SJCRH30 (cell line): ENCODE measurements at regions not wholly inside any gene's neighbourhood (a gene's known extent, or its start where the extent isn't known, plus 50 kb on each side); places are given as distances from the start of the nearest gene placed in this dataset.
A peak's percentile ranks its signal among the peaks of the same experiment; 100 is the strongest.

Experiments used
- DNase-seq, 2 experiments: peaks; one replicate each; pipeline ENCODE4 v3.0.0-alpha.2; 2015 to 2020
- H3K27ac ChIP-seq: fragments of 250-450 bp; sonication (Bioruptor Pico); 2 replicates; pipeline ENCODE4 v1.5.1; 2020; ENCODE audit warnings: mild to moderate bottlenecking, moderate library complexity
- H3K27me3 ChIP-seq: fragments of 250-450 bp; sonication (Bioruptor Pico); 2 replicates; pipeline ENCODE4 v1.5.1; 2020; ENCODE audit warnings: mild to moderate bottlenecking, moderate library complexity
- H3K36me3 ChIP-seq: fragments of 250-450 bp; sonication (Bioruptor Pico); 2 replicates; pipeline ENCODE4 v1.5.1; 2020; ENCODE audit warnings: mild to moderate bottlenecking, moderate library complexity
- H3K4me1 ChIP-seq: fragments of 250-450 bp; sonication (Bioruptor Pico); 2 replicates; pipeline ENCODE4 v1.5.1; 2020; ENCODE audit warnings: mild to moderate bottlenecking, moderate library complexity
- H3K4me3 ChIP-seq: fragments of 250-450 bp; sonication (Bioruptor Pico); 2 replicates; pipeline ENCODE4 v1.5.1; 2020; ENCODE audit warnings: mild to moderate bottlenecking, moderate library complexity
- H3K9me3 ChIP-seq: fragments of 250-450 bp; sonication (Bioruptor Pico); replicated peaks from 2 replicates; pipeline ENCODE4 v1.5.1; 2020; ENCODE audit warnings: mild to moderate bottlenecking, moderate library complexity

GRCh38 chr5:2985718-2986117 is 234.2 kb upstream of the IRX2 start:
- Histone ChIP-seq H3K9me3 (no peaks in the 10 kb centered on the region), H3K27me3 (no peaks in the 10 kb centered on the region), H3K36me3 (no peaks in the 10 kb centered on the region), H3K4me3 (no peak overlapping the region), H3K27ac (no peak overlapping the region), H3K4me1 (no peaks in the 10 kb centered on the region)
- peak; percentile 20 to 29 for DNase-seq

GRCh38 chr5:2983583-2984300 is 232.3 kb upstream of the IRX2 start:
- H3K27me3 ChIP-seq, result no peaks in the 10 kb centered on the region
- H3K9me3 ChIP-seq, result no peaks in the 10 kb centered on the region
- H3K4me3 ChIP-seq, result no peak overlapping the region
- no peak for DNase-seq
- no peak overlapping the region for H3K27ac ChIP-seq
- H3K36me3 ChIP-seq, result no peaks in the 10 kb centered on the region
- no peaks in the 10 kb centered on the region for H3K4me1 ChIP-seq

DNA sequence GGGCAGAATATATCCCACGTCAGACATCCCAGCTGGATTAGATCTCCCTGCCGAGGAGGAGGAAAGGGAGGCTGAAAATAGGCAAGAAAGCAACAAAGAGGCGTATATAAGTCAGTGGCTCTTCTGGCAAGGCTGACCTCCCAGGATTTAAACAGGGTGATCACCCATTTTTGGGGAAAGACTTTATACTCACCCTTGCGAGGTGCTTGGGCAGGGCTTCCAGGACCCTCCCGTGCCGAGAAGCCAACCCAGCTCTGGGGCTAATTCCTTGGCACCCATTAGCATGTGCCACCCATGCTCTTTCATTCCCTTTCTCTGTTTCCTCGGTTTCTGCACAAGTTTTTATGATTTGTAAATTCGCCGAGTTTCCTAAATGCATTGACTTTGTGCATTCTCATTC is 230.2 kb upstream of the IRX2 start:
- no peaks in the 10 kb centered on the region for H3K36me3 ChIP-seq
- DNase-seq, result no peak
- no peaks in the 10 kb centered on the region for H3K4me1 ChIP-seq
- H3K27ac ChIP-seq, result no peak overlapping the region
- no peaks in the 10 kb centered on the region for H3K27me3 ChIP-seq
- no peaks in the 10 kb centered on the region for H3K9me3 ChIP-seq
- H3K4me3 ChIP-seq, result no peak overlapping the region

- Histone ChIP-seq H3K9me3 (no peaks in the 10 kb centered on the region), H3K36me3 (no peaks in the 10 kb centered on the region), H3K4me1 (no peaks in the 10 kb centered on the region), H3K4me3 (no peak overlapping the region), H3K27me3 (no peaks in the 10 kb centered on the region), H3K27ac (no peak overlapping the region)
- no peak for DNase-seq
Observed at GRCh38 chr5:2981035-2981434, 229.6 kb upstream of the IRX2 start.

DNA sequence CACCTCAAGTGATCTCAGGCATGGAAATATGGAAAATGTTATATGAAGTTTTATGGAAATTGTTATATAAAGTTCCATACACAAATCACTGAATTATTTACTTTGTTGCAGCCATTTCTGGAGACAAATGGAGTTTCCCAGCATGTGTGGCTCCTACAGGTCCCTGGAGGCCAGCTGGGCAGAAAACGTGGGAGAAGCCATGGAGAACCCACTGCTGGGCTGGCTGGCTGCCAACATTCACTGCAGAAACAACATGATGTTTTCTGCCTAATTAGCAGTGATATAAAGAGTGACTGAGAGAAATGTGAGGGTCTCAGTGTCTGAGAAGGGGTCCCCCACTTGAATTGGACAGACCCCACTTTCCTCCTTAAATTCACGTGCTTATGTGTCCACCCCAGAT is 208.8 kb upstream of the IRX2 start:
- H3K4me1 ChIP-seq, result no peaks in the 10 kb centered on the region
- H3K9me3 ChIP-seq, result no peaks in the 10 kb centered on the region
- no peak overlapping the region for H3K4me3 ChIP-seq
- H3K27me3 ChIP-seq, result no peaks in the 10 kb centered on the region
- H3K36me3 ChIP-seq, result no peaks in the 10 kb centered on the region
- peak in 1 of 2 experiments; percentile 11 for DNase-seq
- no peak overlapping the region for H3K27ac ChIP-seq

- H3K4me3 ChIP-seq, result no peak overlapping the region
- no peak for DNase-seq
- H3K4me1 ChIP-seq, result no peaks in the 10 kb centered on the region
- H3K27me3 ChIP-seq, result no peaks in the 10 kb centered on the region
- no peak overlapping the region for H3K27ac ChIP-seq
- no peaks in the 10 kb centered on the region for H3K36me3 ChIP-seq
- no peaks in the 10 kb centered on the region for H3K9me3 ChIP-seq
Observed at GRCh38 chr5:2958976-2959375, 207.5 kb upstream of the IRX2 start.

DNA sequence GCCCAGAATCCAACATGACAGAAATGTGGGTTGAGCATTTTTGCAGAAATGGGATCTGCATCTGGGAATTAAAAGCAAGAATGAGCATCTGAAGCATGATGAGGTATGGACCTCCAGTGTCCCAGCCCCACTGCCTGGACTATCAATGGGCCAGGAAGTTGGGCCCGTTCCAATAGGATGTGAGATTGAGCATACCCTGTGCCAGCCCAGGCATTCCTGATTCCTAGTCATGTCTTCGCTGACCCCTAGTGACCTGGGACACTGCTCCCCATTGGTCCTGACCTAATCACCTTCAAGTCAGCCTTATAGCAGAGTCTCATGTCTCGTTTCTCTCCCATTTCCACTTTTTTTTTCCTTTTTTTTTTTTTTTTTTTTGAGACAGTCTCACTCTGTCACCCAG is 197.4 kb upstream of the IRX2 start:
- no peak for DNase-seq
- H3K27ac ChIP-seq, result no peak overlapping the region
- no peaks in the 10 kb centered on the region for H3K9me3 ChIP-seq
- H3K36me3 ChIP-seq, result no peaks in the 10 kb centered on the region
- no peaks in the 10 kb centered on the region for H3K4me1 ChIP-seq
- no peak overlapping the region for H3K4me3 ChIP-seq
- no peaks in the 10 kb centered on the region for H3K27me3 ChIP-seq

DNA sequence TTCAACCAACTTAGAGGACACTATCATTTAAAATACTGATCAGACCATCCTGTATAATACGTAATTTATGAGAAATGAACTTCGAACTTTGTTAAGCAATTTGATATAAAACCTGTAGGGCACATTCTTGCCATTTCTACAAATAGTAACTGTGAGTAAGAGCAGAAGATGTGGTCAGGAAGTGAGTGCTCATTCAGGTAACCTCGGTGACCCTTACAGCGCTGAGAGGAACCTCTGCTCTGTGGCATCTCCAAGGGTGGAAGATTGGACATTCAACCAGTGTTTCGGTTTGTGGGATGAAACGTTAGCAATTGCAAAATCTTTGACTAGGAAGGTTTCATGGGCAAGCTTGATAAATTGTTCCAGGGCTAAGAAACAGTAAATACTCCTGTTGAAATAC is 194.8 kb upstream of the IRX2 start:
- no peaks in the 10 kb centered on the region for H3K4me1 ChIP-seq

GRCh38 chr5:2936413-2936812 is 184.9 kb upstream of the IRX2 start:
- H3K4me3 ChIP-seq, result no peak overlapping the region
- no peak for DNase-seq
- H3K4me1 ChIP-seq, result no peaks in the 10 kb centered on the region
- H3K27me3 ChIP-seq, result no peaks in the 10 kb centered on the region
- H3K27ac ChIP-seq, result no peak overlapping the region
- H3K36me3 ChIP-seq, result no peaks in the 10 kb centered on the region
- H3K9me3 ChIP-seq, result no peaks in the 10 kb centered on the region

More for the DNA sequence above, 194.8 kb upstream of the IRX2 start:
- Histone ChIP-seq H3K9me3 (no peaks in the 10 kb centered on the region), H3K27ac (no peak overlapping the region), H3K27me3 (no peaks in the 10 kb centered on the region), H3K36me3 (no peaks in the 10 kb centered on the region), H3K4me3 (no peak overlapping the region)
- DNase-seq, result no peak

- Histone ChIP-seq H3K4me3 (no peak overlapping the region), H3K27me3 (no peaks in the 10 kb centered on the region), H3K9me3 (no peaks in the 10 kb centered on the region), H3K36me3 (no peaks in the 10 kb centered on the region), H3K4me1 (no peaks in the 10 kb centered on the region), H3K27ac (no peak overlapping the region)
- DNase-seq, result no peak
Observed at GRCh38 chr5:2929779-2930178, 178.3 kb upstream of the IRX2 start.

DNA sequence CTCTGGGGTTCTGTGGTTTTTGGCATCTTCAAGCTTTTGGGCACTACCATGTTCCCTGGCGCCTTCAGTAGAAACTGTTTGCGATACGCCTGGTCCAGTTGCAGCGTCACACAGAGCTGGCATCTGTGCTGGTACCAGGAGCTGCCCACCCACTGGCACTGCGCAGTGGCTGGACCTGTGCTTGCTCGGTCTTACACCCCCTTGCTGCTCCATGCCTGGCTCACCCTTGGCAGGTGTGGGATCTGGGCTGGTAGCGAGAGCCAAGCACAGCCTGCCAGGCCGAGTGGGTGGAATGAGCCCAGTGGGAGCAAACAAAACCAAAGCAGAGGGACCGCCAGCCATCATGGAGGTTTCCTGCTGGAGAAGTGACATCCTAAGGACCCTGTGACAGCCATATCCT is 170.2 kb upstream of the IRX2 start:
- Histone ChIP-seq H3K36me3 (no peaks in the 10 kb centered on the region), H3K9me3 (no peaks in the 10 kb centered on the region), H3K27me3 (no peaks in the 10 kb centered on the region), H3K27ac (no peak overlapping the region), H3K4me1 (no peaks in the 10 kb centered on the region), H3K4me3 (no peak overlapping the region)
- DNase-seq, result no peak

DNA sequence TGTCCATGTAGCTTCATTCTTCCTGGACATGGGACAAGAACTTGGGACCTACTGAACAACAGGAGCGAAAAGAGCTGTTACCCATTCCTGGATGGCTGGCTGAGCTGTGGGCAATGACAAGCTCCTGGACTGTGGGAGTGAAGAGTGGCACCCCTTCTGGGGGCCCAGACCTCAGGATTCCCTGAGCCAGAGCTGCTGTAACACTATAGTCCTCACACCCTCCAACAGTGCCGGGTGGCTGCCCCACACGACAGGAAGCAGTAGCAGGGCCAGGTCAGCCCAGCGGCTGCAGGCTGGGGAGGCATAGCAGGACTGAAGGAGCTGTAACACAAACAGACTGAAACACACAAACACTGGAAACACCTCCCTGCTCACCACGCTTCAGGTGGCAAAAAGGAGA is 169.7 kb upstream of the IRX2 start:
- H3K9me3 ChIP-seq, result no peaks in the 10 kb centered on the region
- no peak overlapping the region for H3K4me3 ChIP-seq
- H3K4me1 ChIP-seq, result no peaks in the 10 kb centered on the region
- no peaks in the 10 kb centered on the region for H3K36me3 ChIP-seq
- DNase-seq, result no peak
- H3K27ac ChIP-seq, result no peak overlapping the region
- H3K27me3 ChIP-seq, result no peaks in the 10 kb centered on the region

DNA sequence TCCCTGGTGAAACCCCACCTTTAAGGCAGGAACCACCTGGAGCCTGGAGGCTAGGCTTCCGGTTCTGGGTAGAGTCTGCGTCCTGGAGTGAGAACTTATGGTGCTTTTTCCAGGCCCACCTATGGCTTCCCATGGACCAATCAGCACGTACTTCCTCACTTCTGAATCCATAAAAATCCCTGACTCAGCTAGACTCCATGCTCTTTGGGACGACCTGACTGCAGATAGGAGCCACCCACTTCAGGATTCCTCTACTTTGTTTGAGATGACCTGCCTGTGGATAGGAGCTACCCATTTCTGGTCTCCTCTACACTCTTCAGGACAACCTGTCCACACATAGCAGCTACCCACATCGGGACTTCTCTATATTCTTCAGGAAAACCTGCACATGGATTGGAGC is 168.8 kb upstream of the IRX2 start:
- no peak overlapping the region for H3K27ac ChIP-seq
- H3K36me3 ChIP-seq, result no peaks in the 10 kb centered on the region
- no peak overlapping the region for H3K4me3 ChIP-seq
- no peaks in the 10 kb centered on the region for H3K9me3 ChIP-seq
- H3K4me1 ChIP-seq, result no peaks in the 10 kb centered on the region
- H3K27me3 ChIP-seq, result no peaks in the 10 kb centered on the region
- no peak for DNase-seq

DNA sequence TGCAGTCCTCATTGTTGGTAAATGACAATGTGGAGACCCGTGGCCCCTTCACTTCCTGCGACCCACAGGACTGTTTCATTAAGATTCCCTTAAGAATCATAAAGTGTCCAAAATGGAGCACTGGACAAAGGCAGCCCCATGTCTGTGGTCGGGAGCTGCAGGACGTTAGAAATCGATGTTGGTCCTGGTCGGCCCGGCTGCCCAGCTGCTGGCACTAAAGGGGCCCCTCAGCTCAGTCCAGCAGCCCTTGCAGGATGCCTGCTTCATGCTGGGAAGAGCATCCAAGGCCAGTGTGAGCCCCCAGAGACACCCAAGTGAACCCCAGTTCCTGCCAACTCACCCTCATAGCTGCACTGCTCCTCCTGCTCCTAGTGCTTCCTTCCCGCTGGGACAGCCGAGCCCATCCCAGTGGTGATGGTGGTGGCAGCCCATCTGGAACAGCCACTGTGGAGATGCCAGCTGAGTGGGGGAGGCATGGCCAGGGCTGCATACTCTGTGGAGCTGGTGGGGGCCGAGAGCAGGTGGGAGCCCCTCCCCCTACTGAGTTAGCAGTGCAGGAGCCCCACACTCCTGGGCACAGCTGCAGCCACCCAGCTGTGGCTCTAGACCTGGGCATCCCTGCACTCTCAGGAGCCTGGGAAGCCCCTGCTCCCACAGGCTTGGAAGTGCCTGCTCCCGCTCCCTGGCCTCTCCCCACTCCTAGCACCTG is 168.0 kb upstream of the IRX2 start:
- Histone ChIP-seq H3K9me3 (no peaks in the 10 kb centered on the region), H3K36me3 (no peaks in the 10 kb centered on the region), H3K4me1 (no peaks in the 10 kb centered on the region), H3K27me3 (no peaks in the 10 kb centered on the region), H3K4me3 (no peak overlapping the region), H3K27ac (no peak overlapping the region)
- DNase-seq, result no peak

- DNase-seq, result no peak
- Histone ChIP-seq H3K36me3 (no peaks in the 10 kb centered on the region), H3K4me3 (no peak overlapping the region), H3K9me3 (no peaks in the 10 kb centered on the region), H3K27me3 (no peaks in the 10 kb centered on the region), H3K27ac (no peak overlapping the region), H3K4me1 (no peaks in the 10 kb centered on the region)
Observed at GRCh38 chr5:2917524-2917923, 166.0 kb upstream of the IRX2 start.

DNA sequence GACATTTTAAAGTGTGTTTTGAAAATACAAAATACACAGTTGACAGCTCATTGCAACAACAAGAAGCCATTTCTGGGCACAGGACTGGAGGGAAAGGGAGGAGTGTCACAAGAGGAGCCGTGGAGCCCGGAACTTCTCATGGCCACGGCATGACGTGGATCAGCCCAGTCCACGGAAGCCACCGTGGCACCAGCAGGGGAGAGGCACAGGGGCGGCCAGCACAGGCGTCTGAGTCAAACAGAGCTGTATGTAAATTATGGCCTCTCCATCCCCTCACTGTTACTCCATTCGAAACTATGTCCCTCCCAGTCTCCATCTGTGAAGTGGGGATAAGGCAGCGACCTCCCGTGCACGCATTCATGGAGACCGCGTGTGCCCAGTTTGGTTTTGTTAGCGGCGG is 165.6 kb upstream of the IRX2 start:
- Histone ChIP-seq H3K27ac (no peak overlapping the region), H3K36me3 (no peaks in the 10 kb centered on the region), H3K9me3 (no peaks in the 10 kb centered on the region), H3K27me3 (no peaks in the 10 kb centered on the region), H3K4me1 (no peaks in the 10 kb centered on the region), H3K4me3 (no peak overlapping the region)
- no peak for DNase-seq
